UCSD-AML1 (cell line): ENCODE measurements at regions not wholly inside any gene's neighbourhood (a gene's known extent, or its start where the extent isn't known, plus 50 kb on each side); places are given as distances from the start of the nearest gene placed in this dataset.
"Not testable (repeated sequence)": the region's sequence is repeated elsewhere in the genome, so short reads cannot be mapped to it uniquely, and the experiment has no call there.

Experiments
- DNase-seq: peaks from one replicate; lab custom pipeline; 2025; ENCODE audit not compliant: unreplicated experiment; lab: John Stamatoyannopoulos, UW

- no peak for DNase-seq
These were observed 357.5 kb upstream of the SFSWAP start for GRCh38 chr12:131353376-131353775.

- no peak for DNase-seq
These were observed 357.1 kb upstream of the SFSWAP start for GRCh38 chr12:131353826-131354225.

GRCh38 chr12:131355361-131356245 is 355.3 kb upstream of the SFSWAP start:
- DNase-seq: no peak

- no peak for DNase-seq
These were observed 354.3 kb upstream of the SFSWAP start for GRCh38 chr12:131356485-131357184.

- DNase-seq: no peak
These were observed 353.6 kb upstream of the SFSWAP start for GRCh38 chr12:131357185-131357747.

GRCh38 chr12:131357920-131358319 is 353.0 kb upstream of the SFSWAP start:
- no peak for DNase-seq

GRCh38 chr12:131362291-131363211 is 348.3 kb upstream of the SFSWAP start:
- no peak for DNase-seq

- DNase-seq: no peak
These were observed 347.5 kb upstream of the SFSWAP start for GRCh38 chr12:131363393-131363792.

- DNase-seq: no peak
These were observed 346.9 kb upstream of the SFSWAP start for GRCh38 chr12:131363841-131364495.

- no peak for DNase-seq
These were observed 345.7 kb upstream of the SFSWAP start for GRCh38 chr12:131364903-131365820.

- DNase-seq: no peak
These were observed 345.0 kb upstream of the SFSWAP start for GRCh38 chr12:131365821-131366260.

- DNase-seq: no peak
These were observed 344.5 kb upstream of the SFSWAP start for GRCh38 chr12:131366261-131366871.

GRCh38 chr12:131367067-131367982 is 343.6 kb upstream of the SFSWAP start:
- not testable (repeated sequence) for DNase-seq

- DNase-seq: no peak
These were observed 342.8 kb upstream of the SFSWAP start for GRCh38 chr12:131367983-131368667.

- no peak for DNase-seq
These were observed 342.2 kb upstream of the SFSWAP start for GRCh38 chr12:131368668-131369071.

GRCh38 chr12:131369094-131369845 is 341.6 kb upstream of the SFSWAP start:
- DNase-seq: no peak
